ENCODE measurements at regions not wholly inside any gene's neighbourhood (a gene's known extent, or its start where the extent isn't known, plus 50 kb on each side); places are given as distances from the start of the nearest gene placed in this dataset.

DNA sequence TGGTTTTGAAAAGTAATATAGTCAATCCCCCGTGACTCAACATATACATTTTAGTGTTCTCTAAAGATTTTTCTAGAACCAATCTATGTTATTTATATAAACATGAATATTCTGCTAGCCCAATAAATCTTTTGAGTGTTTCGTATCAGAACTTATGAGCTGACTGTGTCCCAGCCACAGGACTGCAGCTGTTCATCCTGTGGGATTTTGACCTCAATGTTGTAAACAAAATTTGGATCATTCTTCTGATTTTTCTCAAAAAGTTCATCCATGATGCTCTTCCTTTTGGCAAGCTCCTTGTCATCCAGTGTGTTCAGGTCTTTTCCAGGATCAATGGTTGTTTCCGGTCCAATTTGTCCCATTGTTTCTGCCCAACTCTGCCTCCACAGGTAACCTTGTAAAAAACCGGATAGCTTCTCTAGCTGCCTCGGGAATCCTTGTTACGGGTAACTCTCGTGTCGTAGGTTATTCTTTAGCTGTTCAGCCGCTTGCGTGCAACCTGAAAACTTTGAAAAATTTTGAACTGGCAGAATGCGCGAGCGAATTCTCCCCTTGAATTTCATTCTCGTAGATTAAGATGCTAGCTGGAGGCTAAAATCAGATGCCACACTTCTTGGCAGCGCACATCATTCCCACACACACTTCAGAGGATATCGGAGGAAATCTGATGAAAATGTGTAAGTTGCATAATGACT lies 195.2 kb downstream of the SH3BP4 start:
- H3K36me3 Mint-ChIP-seq (ENCODE audit: low read depth): no peaks in the 10 kb centered on the region

GRCh38 chr2:235148201-235149170 lies 196.7 kb downstream of the SH3BP4 start:
- POLR2A ChIA-PET: no interaction called here

More for the DNA sequence above, 195.2 kb downstream of the SH3BP4 start:
- Mint-ChIP-seq H3K9me3 (no peaks in the 10 kb centered on the region), H3K4me3 (no peak overlapping the region), H3K27ac (no peak overlapping the region), H3K4me1 (no peaks in the 10 kb centered on the region), H3K27me3 (peaks cover 6% of the 10 kb centered on the region)
- ChIA-PET CTCF (no interaction called here), POLR2A (no interaction called here)
- no peak for DNase-seq

DNA sequence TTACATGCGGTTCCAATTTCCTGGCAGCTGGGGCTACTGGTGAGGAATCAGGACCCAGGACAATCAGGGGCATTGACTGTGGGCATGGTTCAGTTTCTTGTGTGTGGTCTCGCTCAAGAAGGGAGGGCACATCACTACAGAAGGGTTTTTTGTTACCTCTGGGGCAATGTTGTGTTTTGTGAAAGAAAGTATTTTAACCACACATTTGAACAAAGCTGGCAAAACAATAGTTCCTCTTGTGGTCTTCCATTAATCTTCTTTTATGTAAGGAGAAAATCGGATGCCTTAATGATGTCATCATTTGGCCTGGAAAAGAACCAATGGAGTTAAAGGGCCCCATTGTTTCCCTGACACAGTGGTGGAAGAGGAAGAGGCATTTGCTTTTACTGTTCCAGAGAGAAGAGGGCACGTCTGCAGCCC lies 197.4 kb downstream of the SH3BP4 start:
- H3K4me3 Mint-ChIP-seq: no peak overlapping the region
- ChIA-PET CTCF (no interaction called here), POLR2A (no interaction called here)
- no peak for DNase-seq
- no peaks in the 10 kb centered on the region for H3K9me3 Mint-ChIP-seq
- H3K27ac Mint-ChIP-seq: no peak overlapping the region
- peaks cover 10% of the 10 kb centered on the region for H3K27me3 Mint-ChIP-seq
- H3K36me3 Mint-ChIP-seq (ENCODE audit: low read depth): no peaks in the 10 kb centered on the region
- no peaks in the 10 kb centered on the region for H3K4me1 Mint-ChIP-seq

More at GRCh38 chr2:235148201-235149170, 196.7 kb downstream of the SH3BP4 start:
- Mint-ChIP-seq H3K27ac (no peak overlapping the region), H3K4me3 (no peak overlapping the region), H3K36me3 (ENCODE audit: low read depth) (no peaks in the 10 kb centered on the region), H3K27me3 (peaks cover 10% of the 10 kb centered on the region), H3K4me1 (no peaks in the 10 kb centered on the region), H3K9me3 (no peaks in the 10 kb centered on the region)
- CTCF ChIA-PET: no interaction called here
- no peak for DNase-seq

DNA sequence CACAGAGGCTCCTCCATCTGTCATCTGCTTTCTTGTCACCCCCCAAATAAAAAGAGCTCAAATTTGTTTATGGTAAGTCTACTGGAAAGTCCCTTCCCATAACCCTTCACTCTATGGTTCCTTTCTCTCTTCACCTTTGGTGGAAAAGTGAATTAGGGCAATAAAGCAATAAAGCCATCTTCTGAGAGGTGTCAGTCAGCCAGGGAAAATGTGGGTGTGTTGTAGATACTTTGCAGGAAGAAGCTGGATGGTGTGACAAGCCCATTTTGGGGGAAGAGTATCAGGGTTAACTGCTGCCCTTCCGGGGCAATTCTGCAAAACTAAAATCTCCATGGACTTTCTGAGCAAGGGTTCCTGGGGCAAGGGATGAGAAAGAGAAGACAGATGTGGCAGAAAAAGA lies 197.9 kb downstream of the SH3BP4 start:
- peaks cover 10% of the 10 kb centered on the region for H3K27me3 Mint-ChIP-seq
- no peaks in the 10 kb centered on the region for H3K9me3 Mint-ChIP-seq
- no peaks in the 10 kb centered on the region for H3K36me3 Mint-ChIP-seq (ENCODE audit: low read depth)
- no peak overlapping the region for H3K4me3 Mint-ChIP-seq
- no peak overlapping the region for H3K27ac Mint-ChIP-seq
- ChIA-PET CTCF (no interaction called here), POLR2A (no interaction called here)
- H3K4me1 Mint-ChIP-seq: no peaks in the 10 kb centered on the region
- no peak for DNase-seq

DNA sequence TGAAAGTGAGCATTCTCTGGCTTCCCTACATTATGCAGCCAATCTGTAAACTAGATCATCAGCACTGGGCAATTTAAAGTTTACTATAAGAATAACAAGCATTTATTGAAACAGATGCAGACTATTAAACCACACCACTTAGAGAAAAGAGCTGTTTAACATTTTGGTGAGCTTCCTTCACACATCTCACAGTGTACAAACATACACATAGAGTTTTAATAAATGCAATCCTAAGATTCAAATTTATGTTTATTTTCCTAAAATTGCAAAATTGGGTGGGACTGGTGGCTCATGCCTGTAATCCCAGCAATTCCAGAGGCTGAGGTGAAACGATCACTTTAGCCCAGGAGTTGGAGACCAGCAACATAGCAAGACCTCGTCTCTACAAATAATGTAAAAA lies 199.3 kb downstream of the SH3BP4 start:
- Mint-ChIP-seq H3K4me1 (no peaks in the 10 kb centered on the region), H3K27ac (no peak overlapping the region), H3K9me3 (no peaks in the 10 kb centered on the region), H3K27me3 (peaks cover 6% of the 10 kb centered on the region), H3K36me3 (ENCODE audit: low read depth) (no peaks in the 10 kb centered on the region), H3K4me3 (no peak overlapping the region)
- POLR2A ChIA-PET: no interaction called here
- DNase-seq: no peak
- CTCF ChIA-PET: no interaction called here

DNA sequence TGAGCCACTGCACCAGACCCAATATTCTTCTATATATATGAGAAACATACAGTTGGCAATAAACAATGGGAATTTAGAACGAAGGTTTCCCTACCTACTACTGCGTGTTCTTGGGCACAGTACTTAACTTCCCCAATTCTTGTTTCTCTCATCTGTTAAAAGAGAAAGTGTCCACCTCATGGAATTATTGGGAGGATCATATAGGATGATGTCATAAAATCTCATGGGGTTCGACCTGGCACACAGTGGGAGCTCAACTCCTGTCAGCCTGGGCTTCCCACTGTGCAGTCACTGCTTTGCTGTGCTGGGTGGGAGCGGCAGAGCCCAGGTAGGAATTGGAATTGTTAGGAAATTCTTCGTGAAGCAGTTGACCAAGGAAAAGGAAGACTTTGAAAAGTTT lies 203.3 kb downstream of the SH3BP4 start:
- no peak overlapping the region for H3K4me3 Mint-ChIP-seq
- peaks cover 10% of the 10 kb centered on the region for H3K27me3 Mint-ChIP-seq
- DNase-seq: no peak
- no peaks in the 10 kb centered on the region for H3K9me3 Mint-ChIP-seq
- no peaks in the 10 kb centered on the region for H3K4me1 Mint-ChIP-seq
- ChIA-PET CTCF (no interaction called here), POLR2A (no interaction called here)
- H3K36me3 Mint-ChIP-seq (ENCODE audit: low read depth): no peaks in the 10 kb centered on the region
- no peak overlapping the region for H3K27ac Mint-ChIP-seq

DNA sequence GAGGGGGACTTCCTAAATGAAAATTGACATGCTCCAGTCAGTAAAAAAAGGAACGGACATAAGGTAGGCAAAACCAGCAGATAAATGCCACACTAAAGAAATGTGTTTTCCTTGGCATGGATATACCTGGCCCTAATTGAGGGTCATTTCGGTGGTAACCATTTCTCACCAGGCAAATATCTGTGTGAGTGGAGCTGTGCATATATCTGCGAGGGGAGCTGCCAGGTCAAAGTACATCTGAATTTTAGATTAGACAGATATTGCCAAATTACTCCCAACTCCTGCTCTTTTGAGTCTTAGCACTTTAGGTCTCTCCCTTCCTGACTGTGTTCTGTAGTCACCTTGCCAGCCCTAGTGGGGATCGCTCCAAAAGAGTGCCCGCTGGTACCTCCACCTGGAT lies 204.2 kb downstream of the SH3BP4 start:
- ChIA-PET POLR2A (no interaction called here), CTCF (no interaction called here)
- Mint-ChIP-seq H3K4me3 (no peak overlapping the region), H3K36me3 (ENCODE audit: low read depth) (no peaks in the 10 kb centered on the region), H3K4me1 (no peaks in the 10 kb centered on the region), H3K9me3 (no peaks in the 10 kb centered on the region), H3K27ac (no peak overlapping the region), H3K27me3 (peaks cover 11% of the 10 kb centered on the region)
- DNase-seq: no peak

DNA sequence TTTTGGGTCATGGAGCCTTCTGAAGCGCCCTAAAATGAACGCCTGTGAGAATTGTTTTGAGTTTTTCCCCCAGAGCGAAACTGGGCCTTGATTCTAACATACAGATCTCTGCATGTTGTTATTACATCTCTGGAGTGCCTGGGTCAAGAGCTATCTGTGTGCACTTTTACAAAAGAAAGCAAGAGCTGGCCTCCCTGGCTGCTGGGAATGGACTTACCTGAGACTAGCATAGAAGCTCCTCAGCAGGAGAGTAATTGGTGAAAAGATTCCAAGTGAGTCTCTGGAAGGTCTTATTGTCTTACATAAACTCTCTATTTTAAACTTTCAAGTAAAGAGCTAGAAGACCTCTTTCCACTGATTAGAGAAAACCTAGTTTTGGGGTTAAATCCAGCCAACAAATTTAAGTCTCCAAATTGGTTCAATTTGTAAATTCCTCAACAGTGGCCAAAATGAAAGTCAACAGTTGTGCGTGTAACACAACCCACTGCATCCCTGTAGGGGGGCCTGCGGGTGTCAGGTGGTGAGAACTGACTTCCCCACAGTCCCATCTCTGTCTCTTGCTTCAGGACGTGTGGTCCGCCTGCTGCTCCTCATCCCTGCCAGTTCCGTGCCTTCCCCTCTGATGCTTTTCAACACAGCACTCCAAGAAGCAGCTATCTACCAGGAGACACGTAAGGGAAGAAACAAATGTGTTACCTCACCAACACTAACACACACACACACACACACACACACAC lies 206.1 kb downstream of the SH3BP4 start:
- Mint-ChIP-seq H3K27me3 (peaks cover 5% of the 10 kb centered on the region), H3K9me3 (no peaks in the 10 kb centered on the region), H3K4me3 (no peak overlapping the region), H3K27ac (no peak overlapping the region), H3K36me3 (ENCODE audit: low read depth) (no peaks in the 10 kb centered on the region), H3K4me1 (no peaks in the 10 kb centered on the region)
- DNase-seq: no peak
- POLR2A ChIA-PET: no interaction called here
- CTCF ChIA-PET: no interaction called here

GRCh38 chr2:235160281-235160810 lies 208.5 kb downstream of the SH3BP4 start:
- no peaks in the 10 kb centered on the region for H3K9me3 Mint-ChIP-seq
- no peak for DNase-seq
- H3K27ac Mint-ChIP-seq: no peak overlapping the region
- H3K27me3 Mint-ChIP-seq: peaks cover 5% of the 10 kb centered on the region
- H3K4me3 Mint-ChIP-seq: no peak overlapping the region
- ChIA-PET CTCF (no interaction called here), POLR2A (no interaction called here)
- no peaks in the 10 kb centered on the region for H3K4me1 Mint-ChIP-seq
- no peaks in the 10 kb centered on the region for H3K36me3 Mint-ChIP-seq (ENCODE audit: low read depth)

GRCh38 chr2:235161565-235161964 lies 209.7 kb downstream of the SH3BP4 start:
- H3K4me3 Mint-ChIP-seq: no peak overlapping the region
- H3K36me3 Mint-ChIP-seq (ENCODE audit: low read depth): no peaks in the 10 kb centered on the region
- POLR2A ChIA-PET: no interaction called here
- no peaks in the 10 kb centered on the region for H3K4me1 Mint-ChIP-seq
- H3K27me3 Mint-ChIP-seq: peaks cover 5% of the 10 kb centered on the region
- no peak for DNase-seq
- CTCF ChIA-PET: no interaction called here
- no peaks in the 10 kb centered on the region for H3K9me3 Mint-ChIP-seq
- H3K27ac Mint-ChIP-seq: no peak overlapping the region

- POLR2A ChIA-PET: no interaction called here
- H3K4me3 Mint-ChIP-seq: no peak overlapping the region
- H3K4me1 Mint-ChIP-seq: no peaks in the 10 kb centered on the region
- peaks cover 1% of the 10 kb centered on the region for H3K27me3 Mint-ChIP-seq
- H3K9me3 Mint-ChIP-seq: no peaks in the 10 kb centered on the region
- H3K36me3 Mint-ChIP-seq (ENCODE audit: low read depth): no peaks in the 10 kb centered on the region
- no peak overlapping the region for H3K27ac Mint-ChIP-seq
- CTCF ChIA-PET: interaction anchor here (0.6 kb wide), 1 partner anchor 1564 kb away, joined by 3 read pairs; no protein-coding TSS in a partner anchor
- no peak for DNase-seq
Observed at GRCh38 chr2:235162082-235162836, 210.4 kb downstream of the SH3BP4 start.

- ChIA-PET POLR2A (no interaction called here), CTCF (interaction anchor here (0.6 kb wide), 1 partner anchor 1564 kb away, joined by 3 read pairs; no protein-coding TSS in a partner anchor)
- DNase-seq: no peak
- Mint-ChIP-seq H3K27me3 (peaks cover 1% of the 10 kb centered on the region), H3K36me3 (ENCODE audit: low read depth) (no peaks in the 10 kb centered on the region), H3K9me3 (no peaks in the 10 kb centered on the region), H3K27ac (no peak overlapping the region), H3K4me1 (no peaks in the 10 kb centered on the region), H3K4me3 (no peak overlapping the region)
Observed at GRCh38 chr2:235162837-235163197, 211.0 kb downstream of the SH3BP4 start.
